K562 (cell line): ENCODE measurements at regions not wholly inside any gene's neighbourhood (a gene's known extent, or its start where the extent isn't known, plus 50 kb on each side); places are given as distances from the start of the nearest gene placed in this dataset.
A peak's percentile ranks its signal among the peaks of the same experiment; 100 is the strongest.

Experiments used
- CBFA2T3 ChIP-seq: fragments of 450-650 bp; IDR thresholded peaks from 2 replicates; pipeline ENCODE4 v1.6.1; 2017
- FOSL1 ChIP-seq: fragments of 200-800 bp; sonication (Bioruptor generic); conservative IDR thresholded peaks from 2 replicates; pipeline ENCODE4 v1.6.1; 2016; ENCODE audit warnings: missing genetic modification characterization, missing compliant biosample characterization
- KDM1A ChIP-seq, 2 experiments: fragments of 450-650 bp; IDR thresholded peaks; 2 replicates each; pipeline ENCODE4 v1.6.1; 2016; ENCODE audit warnings: mild to moderate bottlenecking in 2 of 2
- MYC ChIP-seq, 2 experiments: fragments of 250-450 bp in 1 of 2; sonication (Bioruptor Pico) in 1 of 2; IDR thresholded peaks; 2 replicates each; pipeline versions ENCODE4 v1.5.1 to v1.6.1; 2012 to 2021; ENCODE audit warnings: low read depth in 2 of 2, borderline replicate concordance in 1 of 2, improper control_type of control experiment in 1 of 2, low read length in 1 of 2, mild to moderate bottlenecking in 1 of 2, moderate library complexity in 1 of 2
- NEUROD1 ChIP-seq: fragments of 150-350 bp; IDR thresholded peaks from 2 replicates; pipeline ENCODE4 v1.6.1; 2014; ENCODE audit warnings: borderline replicate concordance, low read length, low read depth; ENCODE audit not compliant: partially characterized antibody
- NR0B1 ChIP-seq: fragments of 450-650 bp; IDR thresholded peaks from one replicate; pipeline ENCODE4 v1.6.1; 2018; ENCODE audit warnings: mild to moderate bottlenecking, moderate library complexity; ENCODE audit not compliant: partially characterized antibody
- NUFIP1 ChIP-seq: fragments of 450-650 bp; IDR thresholded peaks from 2 replicates; pipeline ENCODE4 v1.6.1; 2018; ENCODE audit not compliant: partially characterized antibody
- POLR2AphosphoS2 ChIP-seq: IDR thresholded peaks from 2 replicates; pipeline ENCODE4 v1.6.1; 2012; ENCODE audit warnings: low read length, improper control_type of control experiment
- RCOR1 ChIP-seq, 2 experiments: IDR thresholded peaks; 2 replicates each; pipeline ENCODE4 v1.6.1; 2012; ENCODE audit warnings: low read depth in 2 of 2, low read length in 2 of 2, borderline replicate concordance in 1 of 2, improper control_type of control experiment in 1 of 2
- SOX6 ChIP-seq: fragments of 450-650 bp; IDR thresholded peaks from 2 replicates; pipeline ENCODE4 v1.6.1; 2014; ENCODE audit warnings: mild to moderate bottlenecking
- SREBF2 ChIP-seq: sonication (generic); formaldehyde crosslinking; IDR thresholded peaks from 2 replicates; pipeline ENCODE4 v1.4.0; 2020; ENCODE audit warnings: mild to moderate bottlenecking, missing genetic modification reagents
- SRSF9 ChIP-seq: fragments of 200-400 bp; formaldehyde crosslinking; IDR thresholded peaks from 2 replicates; pipeline ENCODE4 v1.6.1; 2017; ENCODE audit warnings: low read depth, low read length, borderline replicate concordance
- UBTF ChIP-seq, 2 experiments: IDR thresholded peaks; 2 replicates each; pipeline ENCODE4 v1.6.1; 2012; ENCODE audit warnings: improper control_type of control experiment in 2 of 2, low read depth in 2 of 2, low read length in 2 of 2, borderline replicate concordance in 1 of 2
- YY1 ChIP-seq, 3 experiments: IDR thresholded peaks; 2 replicates each; pipeline ENCODE4 v1.6.1; 2011; ENCODE audit warnings: low read length in 2 of 3, mild to moderate bottlenecking in 2 of 3, moderate library complexity in 2 of 3, borderline replicate concordance in 1 of 3, control low read depth in 1 of 3, low read depth in 1 of 3; ENCODE audit not compliant: insufficient read depth in 3 of 3, insufficient replicate concordance in 2 of 3, control insufficient read depth in 1 of 3, insufficient read length in 1 of 3; ENCODE audit errors: extremely low read depth in 1 of 3
- ZNF124 ChIP-seq: sonication (generic); formaldehyde crosslinking; IDR thresholded peaks from 2 replicates; pipeline ENCODE4 v1.8.1; 2022; ENCODE audit warnings: missing genetic modification reagents
- TF ChIP-seq, protein P1 (sequence below): fragments of 450-650 bp; IDR thresholded peaks from 2 replicates; pipeline ENCODE4 v1.7.1; 2018; ENCODE audit warnings: mild to moderate bottlenecking, low read depth; ENCODE audit not compliant: partially characterized antibody
- TF ChIP-seq, protein P2 (sequence below), 2 experiments: IDR thresholded peaks; 2 replicates each; pipeline ENCODE4 v1.6.1; 2011; ENCODE audit warnings: borderline replicate concordance in 1 of 2, control low read depth in 1 of 2, low read depth in 1 of 2, low read length in 1 of 2, mild to moderate bottlenecking in 1 of 2, mixed read lengths in 1 of 2, moderate library complexity in 1 of 2; ENCODE audit not compliant: insufficient read depth in 1 of 2, insufficient read length in 1 of 2, poor library complexity in 1 of 2, severe bottlenecking in 1 of 2; ENCODE audit errors: extremely low read depth in 1 of 2
- TF ChIP-seq, protein P3 (sequence below): sonication (generic); formaldehyde crosslinking; IDR thresholded peaks from 2 replicates; pipeline ENCODE4 v1.8.0; 2022; ENCODE audit warnings: missing genetic modification reagents, mild to moderate bottlenecking, moderate library complexity, borderline replicate concordance

DNA sequence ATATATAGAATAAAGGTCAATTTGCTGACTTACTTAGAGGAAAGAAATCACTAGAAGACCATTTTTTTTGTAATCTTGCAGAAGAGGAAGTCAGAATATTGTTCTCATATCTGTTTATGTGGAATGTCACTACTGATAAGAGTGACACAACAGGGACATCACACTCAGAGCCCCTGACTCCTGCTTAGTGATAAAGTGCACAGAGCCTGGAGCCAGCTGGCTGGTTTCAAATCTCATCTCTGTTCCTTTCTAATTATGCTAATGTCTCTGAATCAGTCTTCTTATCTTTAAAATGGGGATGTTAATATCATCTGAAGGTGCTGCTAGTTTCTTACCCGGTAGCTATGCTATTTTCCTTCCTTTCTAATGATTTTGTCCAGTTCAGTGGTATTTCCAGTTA lies 58.6 kb upstream of the LIFR start (continued):
- TF ChIP-seq UBTF (IDR thresholded peaks at IDR 0.05; ENCODE audit: borderline replicate concordance in 1 of 2, low read depth in 2 of 2, low read length in 2 of 2) (no peak), YY1 (IDR thresholded peaks at IDR 0.05; ENCODE audit: borderline replicate concordance in 1 of 3, control insufficient read depth in 1 of 3, extremely low read depth in 1 of 3, insufficient read depth in 3 of 3, insufficient read length in 1 of 3, insufficient replicate concordance in 2 of 3, low read depth in 1 of 3, low read length in 2 of 3) (no peak), ZNF124 (CRISPR knock-in tag) (no peak), NUFIP1 (no peak), MYC (IDR thresholded peaks at IDR 0.05; ENCODE audit: low read depth, low read length) (no peak), MYC (CRISPR knock-in tag; IDR thresholded peaks at IDR 0.05; ENCODE audit: borderline replicate concordance, low read depth) (no peak), NR0B1 (no peak), SRSF9 (no peak), NEUROD1 (no peak), FOSL1 (tag) (0 out of 2 replicates have a peak, but pooled peaks have one; percentile 35), POLR2AphosphoS2 (no peak), KDM1A (IDR thresholded peaks at IDR 0.05) (0 out of 4 replicates have a peak, but pooled peaks of 1 of the 2 experiments have one; percentile 19), CBFA2T3 (peak; percentile 45; the same call in 1 of the 2 replicates), SOX6 (peak; percentile 79; the same call in 1 of the 2 replicates), RCOR1 (IDR thresholded peaks at IDR 0.05; ENCODE audit: borderline replicate concordance in 1 of 2, low read depth in 2 of 2, low read length in 2 of 2) (0 out of 4 replicates have a peak, but pooled peaks of 1 of the 2 experiments have one; percentile 36), SREBF2 (CRISPR knock-in tag) (no peak)
- TF ChIP-seq, protein P1, sequence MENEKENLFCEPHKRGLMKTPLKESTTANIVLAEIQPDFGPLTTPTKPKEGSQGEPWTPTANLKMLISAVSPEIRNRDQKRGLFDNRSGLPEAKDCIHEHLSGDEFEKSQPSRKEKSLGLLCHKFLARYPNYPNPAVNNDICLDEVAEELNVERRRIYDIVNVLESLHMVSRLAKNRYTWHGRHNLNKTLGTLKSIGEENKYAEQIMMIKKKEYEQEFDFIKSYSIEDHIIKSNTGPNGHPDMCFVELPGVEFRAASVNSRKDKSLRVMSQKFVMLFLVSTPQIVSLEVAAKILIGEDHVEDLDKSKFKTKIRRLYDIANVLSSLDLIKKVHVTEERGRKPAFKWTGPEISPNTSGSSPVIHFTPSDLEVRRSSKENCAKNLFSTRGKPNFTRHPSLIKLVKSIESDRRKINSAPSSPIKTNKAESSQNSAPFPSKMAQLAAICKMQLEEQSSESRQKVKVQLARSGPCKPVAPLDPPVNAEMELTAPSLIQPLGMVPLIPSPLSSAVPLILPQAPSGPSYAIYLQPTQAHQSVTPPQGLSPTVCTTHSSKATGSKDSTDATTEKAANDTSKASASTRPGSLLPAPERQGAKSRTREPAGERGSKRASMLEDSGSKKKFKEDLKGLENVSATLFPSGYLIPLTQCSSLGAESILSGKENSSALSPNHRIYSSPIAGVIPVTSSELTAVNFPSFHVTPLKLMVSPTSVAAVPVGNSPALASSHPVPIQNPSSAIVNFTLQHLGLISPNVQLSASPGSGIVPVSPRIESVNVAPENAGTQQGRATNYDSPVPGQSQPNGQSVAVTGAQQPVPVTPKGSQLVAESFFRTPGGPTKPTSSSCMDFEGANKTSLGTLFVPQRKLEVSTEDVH = no peak
- TF ChIP-seq, protein P2, sequence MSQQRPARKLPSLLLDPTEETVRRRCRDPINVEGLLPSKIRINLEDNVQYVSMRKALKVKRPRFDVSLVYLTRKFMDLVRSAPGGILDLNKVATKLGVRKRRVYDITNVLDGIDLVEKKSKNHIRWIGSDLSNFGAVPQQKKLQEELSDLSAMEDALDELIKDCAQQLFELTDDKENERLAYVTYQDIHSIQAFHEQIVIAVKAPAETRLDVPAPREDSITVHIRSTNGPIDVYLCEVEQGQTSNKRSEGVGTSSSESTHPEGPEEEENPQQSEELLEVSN (IDR thresholded peaks at IDR 0.05; ENCODE audit: borderline replicate concordance in 1 of 2, extremely low read depth in 1 of 2, insufficient read depth in 1 of 2, insufficient read length in 1 of 2, low read depth in 1 of 2, low read length in 1 of 2, poor library complexity in 1 of 2, severe bottlenecking in 1 of 2) = no peak
- TF ChIP-seq, protein P3, sequence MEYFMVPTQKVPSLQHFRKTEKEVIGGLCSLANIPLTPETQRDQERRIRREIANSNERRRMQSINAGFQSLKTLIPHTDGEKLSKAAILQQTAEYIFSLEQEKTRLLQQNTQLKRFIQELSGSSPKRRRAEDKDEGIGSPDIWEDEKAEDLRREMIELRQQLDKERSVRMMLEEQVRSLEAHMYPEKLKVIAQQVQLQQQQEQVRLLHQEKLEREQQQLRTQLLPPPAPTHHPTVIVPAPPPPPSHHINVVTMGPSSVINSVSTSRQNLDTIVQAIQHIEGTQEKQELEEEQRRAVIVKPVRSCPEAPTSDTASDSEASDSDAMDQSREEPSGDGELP (CRISPR knock-in tag) = no peak
